Osteocyte (in vitro differentiated cells): ENCODE measurements at regions not wholly inside any gene's neighbourhood (a gene's known extent, or its start where the extent isn't known, plus 50 kb on each side); places are given as distances from the start of the nearest gene placed in this dataset.

ENCODE experiments used
- DNase-seq: peaks from one replicate; pipeline ENCODE4 v3.0.0; 2021; ENCODE audit warnings: mixed read lengths; ENCODE audit not compliant: unreplicated experiment; ENCODE audit errors: extremely low spot score
- H3K27ac Mint-ChIP-seq: one replicate; pipeline ENCODE4 v1.8.0; 2021; ENCODE audit warnings: mild to moderate bottlenecking, mixed read lengths; ENCODE audit not compliant: unreplicated experiment
- H3K27me3 Mint-ChIP-seq: one replicate; pipeline ENCODE4 v1.8.0; 2021; ENCODE audit warnings: mixed read lengths; ENCODE audit not compliant: unreplicated experiment
- H3K36me3 Mint-ChIP-seq: one replicate; pipeline ENCODE4 v1.8.0; 2021; ENCODE audit warnings: mixed read lengths; ENCODE audit not compliant: unreplicated experiment
- H3K4me1 Mint-ChIP-seq: one replicate; pipeline ENCODE4 v1.8.0; 2021; ENCODE audit warnings: mixed read lengths; ENCODE audit not compliant: unreplicated experiment
- H3K4me3 Mint-ChIP-seq: one replicate; pipeline ENCODE4 v1.8.0; 2021; ENCODE audit warnings: mild to moderate bottlenecking, moderate library complexity, mixed read lengths; ENCODE audit not compliant: unreplicated experiment
- H3K9me3 Mint-ChIP-seq: one replicate; pipeline ENCODE4 v1.8.0; 2021; ENCODE audit warnings: mixed read lengths; ENCODE audit not compliant: unreplicated experiment
- TF ChIP-seq, protein P1 (sequence below): fragments of 200-600 bp; sonication (generic); IDR thresholded peaks from 2 replicates; pipeline ENCODE4 v1.5.0; 2021; ENCODE audit warnings: antibody characterized with exemption, mild to moderate bottlenecking, moderate library complexity

GRCh38 chr4:125043486-125043885 lies 271.3 kb upstream of the FAT4 start:
- DNase-seq: no peak
- Mint-ChIP-seq H3K27ac (no peak overlapping the region), H3K4me3 (no peak overlapping the region), H3K36me3 (no peaks in the 10 kb centered on the region), H3K27me3 (no peaks in the 10 kb centered on the region), H3K4me1 (peaks cover 26% of the 10 kb centered on the region), H3K9me3 (peaks cover 16% of the 10 kb centered on the region)
- TF ChIP-seq, protein P1, sequence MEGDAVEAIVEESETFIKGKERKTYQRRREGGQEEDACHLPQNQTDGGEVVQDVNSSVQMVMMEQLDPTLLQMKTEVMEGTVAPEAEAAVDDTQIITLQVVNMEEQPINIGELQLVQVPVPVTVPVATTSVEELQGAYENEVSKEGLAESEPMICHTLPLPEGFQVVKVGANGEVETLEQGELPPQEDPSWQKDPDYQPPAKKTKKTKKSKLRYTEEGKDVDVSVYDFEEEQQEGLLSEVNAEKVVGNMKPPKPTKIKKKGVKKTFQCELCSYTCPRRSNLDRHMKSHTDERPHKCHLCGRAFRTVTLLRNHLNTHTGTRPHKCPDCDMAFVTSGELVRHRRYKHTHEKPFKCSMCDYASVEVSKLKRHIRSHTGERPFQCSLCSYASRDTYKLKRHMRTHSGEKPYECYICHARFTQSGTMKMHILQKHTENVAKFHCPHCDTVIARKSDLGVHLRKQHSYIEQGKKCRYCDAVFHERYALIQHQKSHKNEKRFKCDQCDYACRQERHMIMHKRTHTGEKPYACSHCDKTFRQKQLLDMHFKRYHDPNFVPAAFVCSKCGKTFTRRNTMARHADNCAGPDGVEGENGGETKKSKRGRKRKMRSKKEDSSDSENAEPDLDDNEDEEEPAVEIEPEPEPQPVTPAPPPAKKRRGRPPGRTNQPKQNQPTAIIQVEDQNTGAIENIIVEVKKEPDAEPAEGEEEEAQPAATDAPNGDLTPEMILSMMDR: no peak

DNA sequence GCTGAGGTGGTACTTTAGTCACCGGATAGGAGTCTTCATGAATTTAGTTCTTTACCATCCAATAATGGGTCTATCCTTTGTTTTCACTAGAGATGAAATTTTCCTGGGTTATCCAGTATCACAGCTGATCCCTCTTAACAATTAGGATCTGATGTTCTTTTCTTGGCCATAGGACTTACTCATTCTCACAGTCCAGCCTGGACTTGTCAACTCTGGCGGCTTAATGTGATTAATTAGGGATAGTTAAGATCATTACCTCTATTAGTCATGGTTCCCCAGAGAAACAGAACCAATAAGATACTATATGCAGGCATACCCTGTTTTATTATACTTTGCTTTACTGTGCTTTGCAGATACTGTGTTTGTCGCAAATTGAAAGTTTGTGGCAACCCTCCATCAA lies 272.7 kb upstream of the FAT4 start:
- H3K27ac Mint-ChIP-seq: no peak overlapping the region
- TF ChIP-seq, protein P1: no peak
- no peak for DNase-seq

GRCh38 chr4:125041372-125041930 lies 273.3 kb upstream of the FAT4 start:
- no peaks in the 10 kb centered on the region for H3K27me3 Mint-ChIP-seq
- no peak overlapping the region for H3K4me3 Mint-ChIP-seq
- TF ChIP-seq, protein P1: no peak
- no peak for DNase-seq
- no peak overlapping the region for H3K27ac Mint-ChIP-seq
- H3K9me3 Mint-ChIP-seq: no peaks in the 10 kb centered on the region
- peaks cover 17% of the 10 kb centered on the region for H3K4me1 Mint-ChIP-seq
- H3K36me3 Mint-ChIP-seq: no peaks in the 10 kb centered on the region

More for the DNA sequence above, 272.7 kb upstream of the FAT4 start:
- Mint-ChIP-seq H3K4me3 (no peak overlapping the region), H3K27me3 (no peaks in the 10 kb centered on the region), H3K36me3 (no peaks in the 10 kb centered on the region), H3K9me3 (peaks cover 6% of the 10 kb centered on the region), H3K4me1 (peaks cover 23% of the 10 kb centered on the region)

DNA sequence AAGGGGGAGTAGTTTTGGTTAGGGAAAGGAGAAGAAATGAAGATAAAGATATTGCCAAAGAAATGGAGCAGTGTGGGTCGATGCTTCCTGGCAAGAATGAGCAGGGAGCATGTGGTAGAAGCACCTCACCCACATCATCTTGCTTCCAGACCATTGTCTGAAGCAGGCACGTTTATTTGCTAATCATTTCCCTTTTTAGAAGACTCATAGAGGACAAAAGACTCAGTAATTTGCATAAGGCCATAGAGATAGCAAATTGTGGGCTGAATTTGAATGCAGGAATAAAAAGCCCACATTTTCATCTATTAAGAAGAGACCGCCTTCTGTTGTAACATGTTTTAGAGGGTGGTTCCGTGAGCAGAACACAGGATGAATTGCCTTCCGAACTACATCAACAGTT lies 275.2 kb upstream of the FAT4 start:
- Mint-ChIP-seq H3K9me3 (peaks cover 2% of the 10 kb centered on the region), H3K27me3 (no peaks in the 10 kb centered on the region), H3K27ac (no peak overlapping the region), H3K4me1 (peaks cover 5% of the 10 kb centered on the region), H3K4me3 (no peak overlapping the region), H3K36me3 (no peaks in the 10 kb centered on the region)
- TF ChIP-seq, protein P1: no peak
- no peak for DNase-seq

- Mint-ChIP-seq H3K36me3 (no peaks in the 10 kb centered on the region), H3K4me1 (peaks cover 4% of the 10 kb centered on the region), H3K9me3 (peaks cover 10% of the 10 kb centered on the region), H3K4me3 (no peak overlapping the region), H3K27ac (no peak overlapping the region), H3K27me3 (no peaks in the 10 kb centered on the region)
- DNase-seq: no peak
- TF ChIP-seq, protein P1: no peak
Observed at GRCh38 chr4:125022855-125023501, 291.8 kb upstream of the FAT4 start.
